ENCODE measurements at regions not wholly inside any gene's neighbourhood (a gene's known extent, or its start where the extent isn't known, plus 50 kb on each side); places are given as distances from the start of the nearest gene placed in this dataset.

- Histone ChIP-seq H3K4me3 (replicated peaks; ENCODE audit: insufficient read depth, low read length) (no peak overlapping the region), H3K27me3 (ENCODE audit: insufficient read depth, poor library complexity, severe bottlenecking) (no peaks in the 10 kb centered on the region), H3K27ac (replicated peaks) (no peak overlapping the region)
- TF ChIP-seq REST (IDR thresholded peaks at IDR 0.05; ENCODE audit: insufficient replicate concordance, low read depth) = no peak
- no peak for TF ChIP-seq SPI1 (IDR thresholded peaks at IDR 0.05; ENCODE audit: borderline replicate concordance, low read depth)
- no peak for TF ChIP-seq CTCF (IDR thresholded peaks at IDR 0.05; ENCODE audit: insufficient read depth, low read length)
- TF ChIP-seq POLR2AphosphoS5 (IDR thresholded peaks at IDR 0.05; ENCODE audit: low read depth) = no peak
- TF ChIP-seq GABPA (IDR thresholded peaks at IDR 0.05; ENCODE audit: low read depth) = no peak
- DNase-seq (ENCODE audit: low read depth in 1 of 2, low spot score in 1 of 2) = no peak
Measured at GRCh38 chr20:54282625-54283024, 74.7 kb downstream of the PFDN4 start.

GRCh38 chr20:54283253-54283652 is 75.4 kb downstream of the PFDN4 start:
- TF ChIP-seq SPI1 (IDR thresholded peaks at IDR 0.05; ENCODE audit: borderline replicate concordance, low read depth) = no peak
- no peak for TF ChIP-seq POLR2AphosphoS5 (IDR thresholded peaks at IDR 0.05; ENCODE audit: low read depth)
- TF ChIP-seq CTCF (IDR thresholded peaks at IDR 0.05; ENCODE audit: insufficient read depth, low read length) = no peak
- no peak for TF ChIP-seq GABPA (IDR thresholded peaks at IDR 0.05; ENCODE audit: low read depth)
- TF ChIP-seq REST (IDR thresholded peaks at IDR 0.05; ENCODE audit: insufficient replicate concordance, low read depth) = no peak
- DNase-seq (ENCODE audit: low read depth in 1 of 2, low spot score in 1 of 2) = no peak
- H3K27me3 ChIP-seq (ENCODE audit: insufficient read depth, poor library complexity, severe bottlenecking) = no peaks in the 10 kb centered on the region

GRCh38 chr20:54284928-54285704 is 77.2 kb downstream of the PFDN4 start:
- Histone ChIP-seq H3K27me3 (ENCODE audit: insufficient read depth, poor library complexity, severe bottlenecking) (no peaks in the 10 kb centered on the region), H3K4me3 (replicated peaks; ENCODE audit: insufficient read depth, low read length) (no peak overlapping the region), H3K27ac (replicated peaks) (no peak overlapping the region)
- no peak for DNase-seq (ENCODE audit: low read depth in 1 of 2, low spot score in 1 of 2)
- TF ChIP-seq REST (IDR thresholded peaks at IDR 0.05; ENCODE audit: insufficient replicate concordance, low read depth) (no peak), CTCF (IDR thresholded peaks at IDR 0.05; ENCODE audit: insufficient read depth, low read length) (no peak), SPI1 (IDR thresholded peaks at IDR 0.05; ENCODE audit: borderline replicate concordance, low read depth) (no peak), GABPA (IDR thresholded peaks at IDR 0.05; ENCODE audit: low read depth) (no peak), POLR2AphosphoS5 (IDR thresholded peaks at IDR 0.05; ENCODE audit: low read depth) (no peak)

More at GRCh38 chr20:54283253-54283652, 75.4 kb downstream of the PFDN4 start:
- H3K27ac ChIP-seq (replicated peaks) = no peak overlapping the region
- H3K4me3 ChIP-seq (replicated peaks; ENCODE audit: insufficient read depth, low read length) = no peak overlapping the region

Measured in HL-60 (cell line).